ENCODE measurements at regions not wholly inside any gene's neighbourhood (a gene's known extent, or its start where the extent isn't known, plus 50 kb on each side); places are given as distances from the start of the nearest gene placed in this dataset.
A peak's percentile ranks its signal among the peaks of the same experiment; 100 is the strongest.

DNA sequence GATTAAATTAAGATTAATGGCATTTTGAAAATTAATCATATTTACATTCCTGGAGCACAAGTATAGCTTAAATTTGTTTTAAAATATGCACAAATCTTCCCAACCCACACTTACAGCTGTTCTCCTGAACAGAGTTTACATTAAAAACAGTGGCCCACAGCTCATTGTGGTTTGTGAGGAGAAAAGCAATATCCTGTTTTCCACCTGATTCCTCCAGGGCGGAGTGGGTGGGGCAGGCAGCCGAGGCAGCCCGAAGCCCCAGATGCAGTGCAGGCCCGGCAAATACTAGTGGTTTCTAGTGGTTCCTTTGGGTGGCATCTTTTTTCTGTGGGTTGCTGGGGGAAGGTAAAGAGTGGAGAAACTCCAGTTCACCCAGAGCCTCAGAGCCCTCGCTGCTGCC, 280.8 kb downstream of the ARHGAP12 start:
- no peak for DNase-seq (ENCODE audit: low read depth in 4 of 4, low spot score in 3 of 4)

DNA sequence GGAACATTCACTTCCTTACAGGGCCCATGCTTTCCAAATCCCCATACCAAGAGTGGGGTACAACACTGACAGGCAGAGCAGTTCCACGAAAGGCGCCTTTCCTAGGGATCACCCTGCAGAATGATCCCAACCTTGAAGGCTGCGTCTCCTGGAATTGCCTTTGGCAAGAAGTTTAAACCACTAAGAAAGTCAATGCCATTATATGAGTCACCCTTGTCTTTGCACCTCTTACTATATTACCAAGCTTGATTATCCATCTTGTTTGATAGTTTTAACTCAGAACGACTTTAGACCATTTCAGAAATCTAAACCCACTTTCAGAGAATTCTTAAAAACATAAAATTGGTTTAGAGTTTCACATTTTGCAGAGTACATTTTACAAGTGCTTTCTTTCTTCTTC, 282.1 kb downstream of the ARHGAP12 start:
- no peak for DNase-seq (ENCODE audit: low read depth in 4 of 4, low spot score in 3 of 4)

DNA sequence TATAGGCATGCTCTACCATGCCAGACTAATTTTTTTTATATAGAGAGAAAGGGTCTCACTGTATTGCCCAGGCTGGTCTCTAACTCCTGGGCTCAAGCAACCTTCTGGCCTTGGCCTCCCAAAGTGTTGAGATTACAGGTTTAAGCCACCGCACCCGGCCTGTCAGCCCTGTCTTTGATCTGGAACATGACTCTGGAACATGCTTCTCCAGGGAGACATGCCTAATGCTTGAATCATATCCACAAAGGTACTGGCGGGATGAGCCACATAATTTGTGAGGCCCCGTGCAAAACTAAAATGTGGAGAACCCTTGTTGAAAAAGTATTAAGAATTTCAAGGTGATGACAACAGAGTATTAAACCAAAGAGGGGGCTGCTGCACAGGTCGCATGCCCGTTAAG, 282.8 kb downstream of the ARHGAP12 start:
- DNase-seq (ENCODE audit: low read depth in 4 of 4, low spot score in 3 of 4): no peak

DNA sequence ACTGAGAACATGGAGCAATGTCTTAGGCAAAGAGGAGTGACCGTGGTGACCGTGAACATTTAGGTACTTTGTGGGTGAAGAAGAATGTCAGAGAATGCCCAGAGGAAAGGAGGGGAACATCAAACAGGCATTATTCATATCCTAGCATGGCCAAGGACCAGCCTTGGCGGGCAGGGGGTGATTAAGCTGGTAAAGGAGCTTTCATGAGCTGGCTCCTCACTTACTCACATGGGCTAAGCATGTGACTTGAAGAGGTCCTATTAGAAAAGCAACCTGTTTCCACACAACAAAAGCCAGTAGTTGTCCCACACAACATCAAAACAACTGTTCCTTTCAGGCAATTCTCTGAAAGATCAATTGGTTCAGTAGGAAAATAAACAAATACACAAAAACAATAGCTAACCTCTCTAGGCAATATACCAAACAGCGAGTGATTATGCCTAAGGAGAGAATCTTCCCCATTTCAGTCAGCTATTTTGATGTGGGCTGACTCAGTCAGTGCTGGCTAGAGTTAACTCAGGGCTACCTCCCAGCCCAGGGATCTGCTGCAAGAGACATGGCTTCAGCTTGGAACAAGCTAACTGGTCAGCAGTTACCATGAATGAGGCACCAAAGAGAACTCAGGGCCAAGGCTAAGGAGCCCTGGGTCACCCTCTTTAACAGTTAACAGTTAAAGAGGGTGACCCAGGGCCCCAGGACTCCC, 283.5 kb downstream of the ARHGAP12 start:
- no peak for DNase-seq (ENCODE audit: low read depth in 4 of 4, low spot score in 3 of 4)

DNA sequence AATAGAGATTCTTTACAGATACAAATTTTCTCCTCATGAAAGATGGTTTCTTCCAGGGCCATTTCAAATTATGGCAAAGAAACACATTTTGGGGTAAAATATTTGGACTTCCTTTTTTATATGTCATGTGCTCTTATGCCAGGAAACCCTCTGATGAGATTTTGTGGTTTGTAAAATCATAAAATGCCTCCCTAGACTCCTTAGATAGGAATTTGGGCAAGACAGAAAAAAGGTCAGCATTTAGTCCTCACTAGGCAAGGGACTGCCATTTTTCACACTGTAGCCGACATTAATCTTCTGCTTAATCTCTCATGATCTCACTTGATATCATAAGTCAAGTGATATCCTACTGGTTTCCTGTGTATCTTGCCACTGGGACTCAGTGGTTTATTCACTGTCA, 286.4 kb downstream of the ARHGAP12 start:
- no peak for DNase-seq (ENCODE audit: low read depth in 4 of 4, low spot score in 3 of 4)

DNA sequence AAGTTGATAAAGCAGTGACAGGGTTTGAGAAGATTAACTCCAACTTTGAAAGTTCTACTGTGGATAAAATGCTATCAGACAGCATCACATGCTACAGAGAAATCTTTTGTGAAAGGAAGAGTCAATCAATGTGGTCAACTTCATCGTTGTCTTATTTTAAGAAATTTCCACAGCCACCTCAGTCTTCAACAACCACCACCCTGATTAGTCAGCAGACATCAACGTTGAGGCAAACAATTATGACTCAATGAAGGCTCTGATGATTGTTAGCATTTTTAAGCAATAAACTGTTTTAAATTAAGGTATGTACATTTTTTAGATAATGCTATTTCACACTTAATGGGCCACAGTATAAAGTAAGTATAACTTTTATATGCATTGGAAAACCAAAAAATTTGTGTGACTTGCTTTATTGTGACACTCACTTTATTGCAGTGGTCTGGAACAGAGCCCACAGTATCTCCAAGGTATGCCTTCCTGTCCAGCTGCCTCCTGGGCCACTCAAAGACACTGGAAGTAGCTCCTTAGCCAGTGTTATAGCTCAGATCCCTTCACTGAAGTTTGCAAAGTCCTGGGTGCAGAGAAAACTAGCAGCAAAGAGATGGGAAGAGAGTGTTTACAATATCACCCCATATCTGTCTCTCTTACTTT, 293.1 kb downstream of the ARHGAP12 start:
- no peak for DNase-seq (ENCODE audit: low read depth in 4 of 4, low spot score in 3 of 4)

DNA sequence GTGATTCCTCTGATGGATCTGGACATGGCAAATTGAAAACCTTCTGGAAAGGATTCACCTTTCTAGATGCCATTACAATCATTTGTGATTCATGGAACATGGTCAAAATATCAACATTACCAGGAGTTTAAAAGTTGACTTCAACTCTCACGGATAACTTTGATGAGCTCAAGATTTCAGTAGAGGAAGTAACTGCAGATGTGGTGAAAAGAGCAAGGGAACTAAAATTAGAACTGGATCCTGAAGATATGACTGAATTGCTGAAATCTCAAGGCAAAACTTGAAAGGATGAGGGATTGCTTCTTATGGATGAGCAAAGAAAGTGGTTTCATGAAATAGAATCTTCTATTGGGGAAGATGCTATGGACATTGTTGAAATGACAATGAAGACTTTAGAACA, 293.6 kb downstream of the ARHGAP12 start:
- DNase-seq (ENCODE audit: low read depth in 4 of 4, low spot score in 3 of 4): no peak

DNA sequence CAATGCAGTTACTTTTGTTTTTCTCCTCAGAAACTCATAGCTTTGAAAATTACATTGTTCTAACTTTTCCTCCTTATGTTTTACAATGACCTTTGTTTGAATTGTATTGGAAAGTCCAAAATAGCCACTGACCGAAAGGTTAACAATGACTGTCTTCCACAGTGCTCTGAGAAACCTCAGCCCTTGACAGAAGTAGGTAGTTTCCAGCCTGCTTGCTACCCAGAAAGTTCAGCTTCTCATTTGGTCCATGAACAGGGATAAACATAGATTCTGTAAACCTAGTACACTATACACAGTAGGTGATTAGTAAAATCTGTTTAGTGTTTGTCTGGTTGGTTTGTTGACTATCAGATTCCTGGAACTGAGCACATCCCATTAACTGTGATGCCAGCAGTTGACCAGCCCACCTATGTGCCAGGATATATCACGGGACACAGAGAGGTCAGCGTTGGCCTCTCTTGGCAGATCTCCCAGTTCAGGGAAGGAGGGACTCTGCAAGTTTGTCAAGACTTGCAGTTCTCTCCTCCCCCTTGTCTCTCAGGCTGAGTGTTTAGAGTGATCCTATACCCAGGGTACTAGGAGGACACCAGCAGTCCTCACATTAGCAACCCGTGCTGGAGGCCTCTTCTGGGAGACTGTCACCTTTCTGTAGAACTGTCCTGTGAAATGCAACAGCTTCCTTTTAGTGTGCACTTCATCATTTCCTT, 297.6 kb downstream of the ARHGAP12 start:
- no peak for DNase-seq (ENCODE audit: low read depth in 4 of 4, low spot score in 3 of 4)

DNA sequence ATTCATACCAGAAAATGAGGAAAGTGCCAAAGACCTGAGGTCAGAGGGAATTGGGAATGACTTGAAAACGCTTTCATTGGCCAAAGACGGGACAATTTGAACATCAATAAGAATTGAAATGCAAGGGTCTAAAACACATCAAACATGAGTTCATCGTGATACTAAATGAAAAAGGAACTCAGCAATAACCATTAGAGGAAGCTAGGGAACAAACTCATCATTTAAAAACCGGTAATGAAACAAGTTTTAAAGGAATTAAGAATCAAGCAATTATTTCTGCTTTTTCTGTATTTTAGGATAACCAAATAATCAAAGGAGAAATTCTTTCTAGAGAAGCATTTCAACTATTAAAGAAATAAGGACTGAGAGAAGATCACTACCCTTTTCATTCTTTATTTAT, 303.1 kb downstream of the ARHGAP12 start:
- DNase-seq (ENCODE audit: low read depth in 4 of 4, low spot score in 3 of 4): no peak

DNA sequence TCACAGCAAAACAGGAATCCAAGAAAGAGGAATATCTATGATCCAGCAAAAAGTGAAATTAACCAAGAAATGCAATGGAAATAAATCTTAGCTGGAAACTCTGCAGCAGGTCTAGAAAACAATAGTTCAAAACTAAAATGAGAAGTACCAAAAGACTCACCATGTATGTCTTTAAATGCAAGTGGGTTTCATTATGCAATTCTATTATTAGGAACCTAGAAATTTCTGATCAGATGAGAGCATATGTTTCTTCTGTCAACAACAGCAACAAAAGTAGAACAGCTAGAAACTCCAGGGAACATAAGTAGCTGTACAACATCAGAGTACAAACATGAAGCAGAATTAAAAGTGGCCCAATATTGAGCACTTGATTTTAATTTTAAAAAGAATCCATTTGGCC, 304.0 kb downstream of the ARHGAP12 start:
- DNase-seq (ENCODE audit: low read depth in 4 of 4, low spot score in 3 of 4): no peak

DNA sequence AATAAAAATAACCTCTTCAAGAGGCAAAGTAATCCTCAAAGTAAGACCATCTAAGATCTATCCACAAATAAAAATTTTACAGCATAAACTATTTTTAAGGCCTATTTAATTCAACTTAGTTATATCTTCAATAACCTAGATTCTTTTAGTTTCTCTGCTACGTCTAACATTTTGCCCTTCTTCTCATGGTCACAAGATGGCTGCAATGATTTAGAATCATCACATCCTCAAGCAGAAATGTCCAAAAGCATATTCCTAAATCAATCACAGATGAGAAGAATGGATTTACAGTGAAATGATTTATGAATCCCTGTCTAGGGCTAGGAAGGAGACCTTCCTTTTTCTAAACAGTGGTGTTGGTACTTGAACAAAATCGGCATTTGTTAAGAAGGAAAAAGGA, 304.7 kb downstream of the ARHGAP12 start:
- no peak for DNase-seq (ENCODE audit: low read depth in 4 of 4, low spot score in 3 of 4)

DNA sequence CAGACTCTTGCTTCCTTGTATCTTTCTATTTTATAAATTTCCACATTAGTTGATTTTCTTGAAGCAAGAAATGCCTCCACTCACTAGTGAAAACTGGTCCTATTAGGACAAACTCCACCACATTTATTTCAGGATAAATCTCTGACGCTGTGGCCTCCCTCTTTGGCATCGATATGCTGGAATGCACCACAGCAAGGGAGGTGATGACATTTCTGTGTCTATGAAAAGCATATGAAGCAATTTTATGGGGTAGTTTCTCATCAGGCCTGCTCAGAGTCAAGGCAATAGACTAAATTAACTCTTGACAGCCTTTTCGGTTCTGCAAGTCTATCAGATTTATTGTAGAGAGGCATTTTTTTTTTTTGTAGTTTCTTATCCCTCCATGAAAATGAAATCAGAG, 304.4 kb downstream of the ZEB1 start:
- no peak for DNase-seq (ENCODE audit: low read depth in 4 of 4, low spot score in 3 of 4)

DNA sequence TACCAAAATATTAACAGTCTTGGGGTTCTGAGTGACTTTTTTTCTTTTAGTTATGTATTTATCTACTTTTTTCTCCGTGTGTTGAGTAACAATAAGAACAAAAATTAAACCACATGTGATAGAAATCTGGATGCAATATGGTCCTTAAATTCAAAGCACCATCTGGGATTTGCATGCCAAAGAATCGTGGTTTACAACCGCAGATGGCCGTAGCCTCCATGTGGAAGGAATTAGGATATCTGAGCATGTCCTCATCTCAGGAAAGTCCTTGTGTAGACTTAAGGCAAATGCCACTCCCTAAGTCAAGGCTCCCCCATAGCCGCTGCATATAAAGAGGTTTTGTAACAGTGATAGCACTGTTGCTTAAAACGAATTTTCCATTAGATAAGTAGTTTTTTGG, 304.0 kb downstream of the ZEB1 start:
- DNase-seq (ENCODE audit: low read depth in 4 of 4, low spot score in 3 of 4): no peak

DNA sequence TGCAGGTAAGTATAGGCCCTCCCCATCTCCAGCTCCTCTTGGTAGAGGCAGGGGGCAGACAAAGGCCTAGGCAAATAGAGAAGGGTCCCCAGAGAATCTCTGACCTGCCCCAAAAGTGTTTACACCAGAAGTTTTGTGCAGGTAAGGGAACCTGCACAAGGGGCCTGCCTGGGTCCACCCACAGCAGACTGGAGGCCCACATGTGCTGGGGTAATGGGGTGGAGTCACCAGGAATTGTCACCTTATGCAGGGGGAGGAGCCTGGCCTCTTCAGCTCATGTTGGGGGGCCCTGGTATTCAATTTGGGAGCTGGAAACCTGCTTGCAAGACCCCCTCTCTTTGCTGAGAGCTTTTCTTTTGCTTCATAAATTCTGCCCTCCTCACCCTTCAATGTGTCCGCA, 302.7 kb downstream of the ZEB1 start:
- DNase-seq (ENCODE audit: low read depth in 4 of 4, low spot score in 3 of 4): no peak

DNA sequence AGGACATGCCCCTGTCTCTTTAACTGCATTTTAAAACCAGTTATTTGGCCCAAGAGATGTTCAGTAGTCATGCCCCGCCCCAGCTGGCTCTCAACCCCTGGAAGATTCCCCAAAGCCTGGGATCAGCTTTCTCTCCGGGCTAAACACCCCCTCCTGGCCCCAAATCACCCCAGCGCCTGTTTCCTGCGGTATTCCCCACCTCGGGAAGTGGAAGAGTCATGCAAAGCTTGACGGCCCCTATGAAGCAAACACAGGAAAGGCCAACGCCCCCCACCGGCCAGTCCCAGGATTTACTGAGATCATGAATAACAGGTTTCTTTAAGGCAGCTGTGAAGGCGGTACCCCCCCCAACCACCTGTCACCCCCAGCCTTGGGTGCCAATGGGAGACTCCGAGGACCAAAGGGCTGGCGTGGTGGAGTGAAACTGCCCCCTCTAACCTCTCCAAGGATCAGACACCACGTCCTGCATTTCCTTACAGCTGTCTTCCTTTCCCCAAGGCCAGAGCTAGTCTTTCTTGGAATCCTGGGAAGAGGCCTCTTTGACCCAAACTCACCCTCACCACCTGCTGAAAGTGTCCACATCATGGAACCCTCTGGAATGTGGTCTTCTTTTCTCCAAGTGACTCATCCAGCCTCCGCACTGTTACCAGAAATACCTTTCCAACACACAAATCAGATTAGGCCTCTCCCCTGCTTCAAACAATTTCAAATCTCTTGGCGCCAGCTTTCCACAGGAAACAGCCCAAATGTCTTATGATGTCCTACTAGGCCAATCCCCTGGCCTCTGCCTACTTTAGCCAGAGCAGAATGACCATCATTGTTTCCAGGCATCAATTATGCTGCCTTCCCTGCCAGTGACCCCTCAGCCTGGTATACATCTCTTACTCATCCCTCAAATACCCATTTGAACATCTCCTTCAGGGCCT, 301.5 kb downstream of the ZEB1 start:
- DNase-seq (ENCODE audit: low read depth in 4 of 4, low spot score in 3 of 4): no peak

DNA sequence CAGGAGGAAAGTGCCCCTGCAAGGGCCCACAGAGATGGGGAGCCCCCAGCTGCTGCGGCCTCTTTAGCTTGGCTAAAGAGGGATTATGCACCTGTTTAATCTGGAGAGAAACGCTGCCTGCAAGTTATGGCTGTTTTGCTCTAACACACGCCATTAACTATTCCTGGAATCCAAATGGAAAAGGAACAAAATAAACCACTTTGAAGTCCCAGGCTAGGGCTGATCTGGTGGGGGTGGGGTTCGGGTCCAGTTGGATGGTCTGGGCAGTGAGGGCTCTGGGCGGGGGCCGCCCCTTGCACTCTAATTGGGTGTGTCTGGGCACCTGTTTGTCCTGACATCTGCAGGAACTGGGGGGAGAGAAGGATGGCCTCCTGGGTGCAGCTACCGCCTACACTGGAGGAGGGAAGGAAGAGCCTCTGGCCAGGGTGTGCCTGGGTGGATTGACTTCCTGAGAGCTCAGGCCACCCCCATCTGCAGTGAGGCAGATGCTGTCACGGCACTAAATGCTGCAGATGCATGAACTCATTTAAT, 300.6 kb downstream of the ZEB1 start:
- DNase-seq (ENCODE audit: low read depth in 4 of 4, low spot score in 3 of 4): no peak

DNA sequence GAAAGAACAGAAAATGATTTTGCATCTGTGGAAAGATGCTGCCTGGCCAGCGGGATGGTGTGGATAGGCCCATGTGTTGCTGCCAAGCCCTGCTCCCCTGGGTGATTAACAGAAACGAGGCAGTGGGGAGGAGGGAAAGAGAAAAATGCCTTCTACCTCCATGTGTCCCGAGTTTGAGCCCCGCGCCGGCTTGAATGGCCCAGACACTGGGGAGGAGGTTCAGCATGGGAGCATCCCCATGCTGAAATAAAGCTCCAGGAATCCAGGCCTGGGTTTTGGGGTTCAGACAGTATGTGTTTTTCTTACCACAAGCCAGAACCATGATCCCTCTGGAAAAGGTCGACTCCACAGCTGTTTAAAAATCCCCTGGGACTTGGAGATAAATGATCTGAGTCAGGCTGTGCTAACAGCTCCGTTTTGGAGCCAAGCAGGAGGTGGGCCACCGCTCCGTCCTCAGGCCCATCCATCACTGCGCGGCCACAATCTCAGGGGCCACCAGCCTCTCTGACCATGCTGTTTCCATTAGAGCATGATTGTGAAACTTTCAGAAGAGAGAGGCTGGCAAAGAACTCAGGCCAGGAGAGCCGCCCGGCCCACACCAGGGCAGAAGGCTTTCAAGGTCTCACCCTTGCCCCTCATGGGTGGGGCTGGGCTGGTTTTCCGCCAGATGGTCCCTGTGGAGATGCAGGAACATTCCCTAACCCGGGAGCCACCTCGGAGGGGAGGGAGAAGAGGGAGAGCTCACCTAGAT, 299.7 kb downstream of the ZEB1 start:
- DNase-seq (ENCODE audit: low read depth in 4 of 4, low spot score in 3 of 4): peak in 1 of 4 donors; percentile 9

DNA sequence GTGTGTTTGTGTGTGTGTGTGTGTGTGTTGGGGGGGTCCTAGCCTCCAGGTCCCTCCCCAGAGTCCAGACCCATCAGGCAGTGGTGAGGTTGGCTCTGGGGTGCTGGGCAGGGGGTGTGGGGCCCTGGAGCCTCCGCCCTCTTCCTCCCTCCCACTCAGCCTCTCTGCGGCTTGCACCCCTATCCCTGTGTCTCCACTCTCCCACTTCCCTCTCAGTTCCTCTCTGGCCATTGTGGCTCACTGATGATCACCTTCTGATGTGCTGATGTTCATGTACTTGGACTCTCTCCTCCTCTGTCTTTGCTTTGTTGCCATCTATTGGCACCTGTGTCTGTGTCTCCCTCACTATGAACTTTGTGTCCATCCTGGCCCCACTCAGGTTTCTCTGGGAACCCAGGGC, 298.7 kb downstream of the ZEB1 start:
- DNase-seq (ENCODE audit: low read depth in 4 of 4, low spot score in 3 of 4): no peak

DNA sequence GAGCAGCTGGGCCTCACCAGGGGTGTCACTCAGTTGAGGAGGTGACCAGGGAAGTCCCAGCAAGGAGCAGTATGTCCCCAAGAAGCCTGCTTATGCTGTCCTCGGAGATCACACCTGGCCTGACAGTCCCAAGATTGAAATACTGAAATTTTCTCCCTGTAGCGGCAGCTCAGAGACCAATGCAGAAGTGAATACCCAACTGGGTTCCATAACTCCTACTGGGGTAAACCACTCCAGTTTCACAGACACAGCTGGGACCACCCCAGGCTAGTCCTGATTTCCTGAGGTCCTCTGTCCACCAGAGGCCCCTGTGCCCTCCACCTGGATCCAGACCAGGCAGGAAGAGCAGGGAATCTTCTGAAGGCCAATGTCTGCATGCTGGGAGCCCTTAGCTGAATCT, 298.1 kb downstream of the ZEB1 start:
- no peak for DNase-seq (ENCODE audit: low read depth in 4 of 4, low spot score in 3 of 4)

DNA sequence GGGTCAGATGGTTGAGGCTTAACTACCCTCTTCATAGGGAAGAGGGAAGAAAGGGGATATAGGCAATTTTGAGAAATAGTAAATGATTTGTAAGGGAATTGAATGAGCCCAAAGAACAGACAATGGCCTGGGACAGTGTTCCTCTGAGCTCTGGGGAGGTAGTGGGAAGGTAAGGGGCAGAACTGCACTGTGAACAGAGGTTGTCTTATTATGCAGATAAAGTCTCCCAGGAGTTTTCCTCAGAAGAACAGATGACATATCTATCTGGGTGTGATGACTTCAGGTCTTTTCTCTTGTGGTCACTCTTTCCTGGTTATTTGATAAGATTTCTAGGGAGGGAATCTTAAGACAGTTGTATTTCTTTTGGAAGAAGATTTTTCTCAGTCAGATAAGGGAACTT, 296.1 kb downstream of the ZEB1 start:
- DNase-seq (ENCODE audit: low read depth in 4 of 4, low spot score in 3 of 4): no peak

Data from left renal pelvis (tissue), 4 donors.